ENCODE measurements at regions not wholly inside any gene's neighbourhood (a gene's known extent, or its start where the extent isn't known, plus 50 kb on each side); places are given as distances from the start of the nearest gene placed in this dataset.
"Not testable (repeated sequence)": the region's sequence is repeated elsewhere in the genome, so short reads cannot be mapped to it uniquely, and the experiment has no call there.

DNA sequence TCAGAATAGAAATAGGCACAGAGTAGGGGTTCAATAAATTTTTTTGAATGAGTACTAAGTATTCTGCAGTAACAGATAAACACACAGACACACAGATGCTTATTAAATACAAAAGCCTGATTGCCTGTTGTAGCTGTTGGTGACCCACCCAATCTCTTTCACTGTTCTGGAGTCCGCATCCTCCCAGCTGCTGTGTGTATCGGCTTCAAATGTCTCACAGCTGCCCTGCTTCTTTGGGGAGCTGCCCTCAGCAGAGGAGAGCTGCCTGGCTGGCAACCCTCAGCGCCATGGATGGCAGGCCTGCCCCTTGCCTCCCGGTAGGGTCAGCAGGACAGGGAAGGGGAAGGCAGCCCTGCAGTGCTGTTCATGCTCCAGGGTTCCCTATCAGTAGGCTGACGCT lies 50.5 kb upstream of the PRNP start:
- DNase-seq, result no peak

DNA sequence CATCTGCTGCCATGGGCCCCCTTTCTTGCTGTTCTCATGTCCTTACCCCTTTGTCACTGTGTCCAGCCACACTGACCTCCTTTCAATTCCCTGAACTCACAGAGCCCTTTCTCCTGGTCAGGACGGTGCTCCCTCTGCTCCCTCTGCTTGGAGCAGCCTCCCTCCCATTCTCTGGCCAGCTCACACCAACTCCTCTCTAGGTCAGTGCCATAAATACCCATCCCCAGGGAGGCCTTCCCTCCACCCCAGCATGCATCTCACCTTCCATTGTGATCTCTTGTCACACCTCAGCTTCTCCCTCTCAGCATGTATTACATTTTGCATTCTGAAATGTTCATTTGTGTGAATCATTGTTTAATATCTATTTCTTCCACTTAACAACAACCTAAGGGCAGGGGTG lies 50.9 kb upstream of the PRNP start:
- no peak for DNase-seq

DNA sequence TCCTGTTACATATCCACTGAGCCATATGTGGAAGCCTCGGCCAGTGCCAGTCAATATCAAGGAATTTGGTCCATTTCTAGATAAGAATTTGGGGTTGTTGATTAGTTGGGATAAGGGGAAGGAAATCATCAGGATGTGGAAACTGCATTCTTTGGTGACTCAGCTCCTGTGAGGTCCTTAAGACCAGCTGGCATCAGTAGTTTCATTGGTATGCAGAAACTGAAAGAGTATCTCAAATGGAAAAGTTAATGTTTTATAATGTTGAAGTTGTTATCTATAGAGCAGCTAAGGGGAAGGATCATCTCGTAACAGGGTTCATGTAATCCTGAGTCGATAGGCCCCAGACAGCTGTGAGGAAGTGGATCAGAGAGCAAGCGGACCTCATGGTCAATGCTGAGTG lies 52.5 kb upstream of the PRNP start:
- DNase-seq, result peak; percentile 64 to 84 (median 73)

DNA sequence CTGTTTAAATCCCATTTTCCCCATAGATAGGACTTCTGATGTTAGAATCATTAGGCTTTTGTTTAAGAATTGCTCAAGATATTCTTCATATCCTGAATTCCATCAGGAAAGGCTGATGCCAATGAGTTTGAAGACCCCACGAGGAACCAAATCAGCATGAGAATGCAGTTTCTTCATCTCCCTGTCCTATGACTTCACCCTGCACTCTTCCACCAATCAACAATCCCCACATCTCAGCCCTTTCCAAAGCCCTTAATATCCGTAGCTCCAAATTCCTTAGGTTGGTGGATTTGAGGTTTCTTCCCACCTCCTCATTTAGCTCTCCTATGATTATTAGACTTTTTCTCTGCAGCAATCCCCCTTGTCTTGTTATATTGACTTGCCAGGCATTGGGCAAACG lies 52.9 kb upstream of the PRNP start:
- DNase-seq, result peak in 2 of 3 donors; percentile 9 to 21

DNA sequence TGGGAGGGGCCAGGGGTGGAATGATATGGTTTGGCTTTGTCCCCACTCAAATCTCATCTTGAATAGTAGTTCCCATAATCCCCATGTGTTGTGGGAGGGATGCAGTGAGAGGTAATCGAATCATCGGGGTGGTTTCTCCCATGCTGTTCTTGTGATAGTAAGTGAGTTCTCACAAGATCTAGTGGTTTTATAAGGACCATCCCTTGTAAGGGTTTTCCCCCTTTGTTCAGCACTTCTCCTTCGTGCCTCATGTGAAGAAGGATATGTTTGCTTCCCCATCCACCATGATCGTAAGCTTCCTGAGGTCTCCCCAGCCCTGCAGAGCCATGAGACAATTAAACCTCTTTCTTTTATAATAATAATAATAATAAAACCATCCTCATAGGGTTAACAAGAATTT lies 53.4 kb upstream of the PRNP start:
- DNase-seq, result peak; percentile 64 to 81 (median 71)

DNA sequence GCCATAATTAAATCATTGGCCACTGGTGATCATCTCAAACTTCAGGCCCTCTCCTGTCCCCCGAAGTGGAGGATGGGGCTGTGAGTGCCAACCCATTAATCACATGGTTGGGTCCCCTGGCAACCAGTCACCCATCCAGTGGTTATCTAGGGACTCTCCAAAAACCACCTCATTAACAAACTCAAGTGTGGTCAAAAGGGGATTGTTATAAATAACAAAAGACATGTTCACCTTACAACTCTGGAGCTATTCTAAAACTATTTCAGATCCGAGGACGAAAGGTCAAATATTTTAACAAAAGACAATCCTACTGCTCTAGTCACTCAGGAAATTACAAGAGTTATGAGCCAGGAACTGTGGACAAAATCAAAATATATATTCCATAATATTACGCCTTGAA lies 60.0 kb upstream of the PRNP start:
- no peak for DNase-seq

DNA sequence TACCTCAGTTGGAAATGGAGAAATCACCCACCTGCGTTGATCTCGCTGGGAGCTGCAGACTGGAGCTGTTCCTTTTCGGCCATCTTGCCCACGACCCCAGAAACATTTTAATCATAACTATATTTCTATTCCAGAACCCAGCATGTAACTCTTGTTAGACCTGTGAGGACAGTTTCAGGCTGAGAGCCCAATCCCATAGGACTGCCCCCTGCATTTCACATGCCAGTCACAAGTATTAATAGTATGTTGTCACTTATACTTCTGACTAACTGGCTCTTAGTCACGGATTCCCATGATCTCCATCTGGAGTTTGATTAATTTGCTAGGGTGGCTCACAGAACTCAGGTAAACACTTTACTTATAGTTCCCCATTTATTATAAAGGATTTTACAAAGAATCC lies 60.6 kb upstream of the PRNP start:
- DNase-seq, result no peak

DNA sequence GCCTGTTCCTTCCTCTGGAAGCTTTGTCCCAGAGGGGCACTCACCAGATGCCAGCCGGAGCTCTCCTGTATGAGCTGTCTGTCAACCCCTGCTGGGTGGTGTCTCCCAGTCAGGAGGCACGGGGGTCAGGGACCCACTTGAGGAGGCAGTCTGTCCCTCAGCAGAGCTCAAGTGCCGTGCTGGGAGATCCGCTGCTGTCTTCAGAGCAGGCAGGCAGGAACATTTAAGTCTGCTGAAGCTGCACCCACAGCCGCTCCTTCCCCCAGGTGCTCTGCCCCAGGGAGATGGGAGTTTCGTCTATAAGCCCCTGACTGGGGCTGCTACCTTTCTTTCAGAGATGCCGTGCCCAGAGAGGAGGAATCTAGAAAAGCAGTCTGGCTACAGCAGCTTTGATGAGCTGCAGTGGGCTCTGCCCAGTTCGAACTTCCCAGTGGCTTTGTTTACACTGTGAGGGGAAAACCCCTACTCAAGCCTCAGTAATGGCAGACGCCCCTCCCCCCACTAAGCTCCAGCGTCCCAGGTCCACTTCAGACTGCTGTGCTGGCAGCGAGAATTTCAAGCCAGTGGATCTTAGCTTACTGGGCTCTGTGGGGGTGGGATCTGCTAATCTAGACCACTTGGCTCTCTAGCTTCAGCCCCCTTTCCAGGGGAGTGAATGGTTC lies 61.5 kb upstream of the PRNP start:
- not testable (repeated sequence) for DNase-seq

DNA sequence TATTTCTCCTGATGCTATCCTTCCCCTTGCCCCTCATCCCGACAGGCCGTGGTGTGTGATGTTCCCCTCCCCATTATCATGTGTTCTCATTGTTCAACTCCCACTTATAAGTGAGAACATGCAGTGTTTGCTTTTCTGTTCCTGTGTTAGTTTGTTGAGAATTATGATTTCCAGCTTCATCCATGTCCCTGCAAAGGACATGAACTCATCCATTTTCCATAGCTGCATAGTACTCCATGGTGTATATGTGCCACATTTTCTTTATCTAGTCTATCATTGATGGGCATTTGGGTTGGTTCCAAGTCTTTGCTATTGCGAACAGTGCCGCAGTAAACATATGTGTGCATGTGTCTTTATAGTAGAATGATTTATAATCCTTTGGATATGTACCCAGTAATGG lies 67.1 kb upstream of the PRNP start:
- not testable (repeated sequence) for DNase-seq

DNA sequence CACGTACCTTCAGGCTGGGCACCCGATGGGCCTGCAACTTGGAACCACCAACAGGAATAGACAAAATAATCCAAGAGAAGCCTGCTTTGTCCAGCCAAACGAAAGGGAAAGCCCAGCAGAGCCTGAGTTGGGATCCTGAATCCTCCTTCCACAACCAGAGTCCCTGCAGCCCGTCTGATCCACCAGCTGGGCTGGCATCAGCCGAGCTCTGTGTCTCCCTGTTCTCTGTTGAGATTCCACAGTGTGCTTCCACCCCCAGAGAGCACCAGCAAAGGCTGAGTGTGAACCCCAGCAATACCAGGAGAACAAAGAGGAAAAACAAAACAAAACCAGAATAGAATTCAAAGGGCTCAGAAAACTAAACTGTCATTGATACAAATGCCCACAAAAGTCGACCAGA lies 68.8 kb upstream of the PRNP start:
- no peak for DNase-seq

DNA sequence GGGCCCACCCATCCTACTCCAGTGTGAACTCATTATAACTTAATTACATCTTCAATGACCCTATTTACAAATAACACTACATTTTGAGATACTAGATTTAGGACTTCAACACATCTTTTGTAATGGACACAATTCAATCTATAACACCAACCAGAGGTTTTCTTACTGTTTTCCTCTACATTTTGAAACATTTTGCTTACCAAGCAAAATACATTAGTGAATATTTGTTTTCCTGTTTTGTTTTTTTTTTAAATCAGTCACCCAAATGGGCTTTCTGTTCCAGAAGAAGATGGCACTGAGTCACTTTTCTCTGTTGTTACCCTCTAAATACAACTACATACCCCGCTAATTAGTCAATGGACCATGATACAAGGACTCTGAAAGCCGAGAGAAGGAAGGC lies 69.2 kb upstream of the PRNP start:
- DNase-seq, result no peak

DNA sequence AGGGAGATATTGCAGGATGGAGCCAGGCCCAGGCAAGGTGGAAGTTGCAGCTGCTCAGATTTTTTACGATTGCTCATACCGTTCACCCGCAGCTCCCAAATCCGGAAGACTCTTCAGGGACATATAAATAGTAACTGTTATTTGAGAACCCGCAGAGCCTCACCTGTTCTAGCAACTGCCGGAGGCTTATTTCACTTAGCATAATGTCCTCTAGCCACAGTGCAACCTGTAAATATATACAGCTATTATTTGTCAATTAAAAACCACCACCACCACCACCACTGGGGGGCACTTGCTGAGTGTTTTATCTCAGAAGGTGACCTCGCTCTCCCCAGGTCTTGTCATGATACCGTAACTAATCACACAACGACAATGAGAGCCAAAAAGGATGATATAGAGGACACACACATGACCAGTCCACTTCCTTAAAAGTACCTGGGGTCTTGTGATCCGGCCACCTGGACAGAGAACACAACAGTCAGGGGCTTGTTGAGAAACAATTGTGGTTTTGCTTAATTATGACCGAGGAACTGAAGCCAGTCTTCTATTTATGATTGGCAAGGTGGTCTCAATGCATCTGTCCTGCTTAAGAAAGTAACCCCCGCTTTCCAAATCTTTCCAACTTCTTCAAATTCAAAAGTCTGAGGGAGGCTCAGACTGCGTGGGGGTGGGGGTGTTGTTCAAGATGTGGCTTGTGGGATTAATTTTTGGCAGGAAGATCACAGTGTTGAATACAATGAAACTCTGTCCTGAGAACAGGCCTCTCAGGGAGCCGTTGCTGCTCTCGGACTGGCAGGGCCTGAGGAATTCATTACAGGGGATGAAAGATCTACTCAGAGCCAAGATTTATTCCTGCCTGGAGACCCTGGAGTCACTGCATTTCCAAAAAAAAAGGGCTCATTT lies 72.3 kb upstream of the PRNP start:
- peak; percentile 69 to 82 (median 73) for DNase-seq

DNA sequence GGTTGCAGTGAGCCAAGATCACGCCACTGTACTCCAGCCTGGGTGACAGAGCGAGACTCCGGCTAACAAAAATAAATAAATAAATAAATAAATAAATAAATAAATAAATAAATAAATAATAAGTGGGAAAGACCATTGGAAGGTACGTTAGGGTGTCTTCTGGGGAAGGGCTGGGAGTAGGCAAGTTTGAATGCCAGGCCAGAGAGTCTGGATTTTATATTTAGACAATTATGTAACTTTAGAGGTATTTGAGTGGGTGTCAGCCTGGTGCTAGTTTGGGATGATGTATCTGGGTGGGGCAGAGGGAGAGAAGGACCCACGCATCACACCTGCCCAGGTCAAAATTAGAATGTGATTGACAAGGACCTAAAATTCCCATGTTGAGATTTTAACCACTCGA lies 73.1 kb upstream of the PRNP start:
- no peak for DNase-seq

DNA sequence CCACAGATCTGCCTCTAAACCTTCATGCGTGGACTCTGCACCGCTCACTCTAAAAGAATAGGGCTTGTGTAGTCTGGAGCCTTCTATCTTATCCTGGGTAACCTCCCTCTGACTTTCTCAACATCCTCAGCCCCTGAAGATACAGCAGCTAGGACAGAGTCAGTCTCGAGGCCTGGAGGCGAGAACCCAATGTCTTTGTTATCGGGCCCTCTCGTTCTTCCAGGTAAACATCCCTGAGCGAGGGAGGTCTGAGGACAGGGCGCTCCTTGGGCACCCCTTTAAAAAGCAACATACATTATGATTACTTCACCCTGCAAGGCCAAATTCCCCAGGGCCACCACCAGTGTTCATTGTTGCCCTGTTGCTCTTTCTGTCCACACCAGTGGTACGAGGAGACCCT lies 75.4 kb upstream of the PRNP start:
- DNase-seq, result no peak

DNA sequence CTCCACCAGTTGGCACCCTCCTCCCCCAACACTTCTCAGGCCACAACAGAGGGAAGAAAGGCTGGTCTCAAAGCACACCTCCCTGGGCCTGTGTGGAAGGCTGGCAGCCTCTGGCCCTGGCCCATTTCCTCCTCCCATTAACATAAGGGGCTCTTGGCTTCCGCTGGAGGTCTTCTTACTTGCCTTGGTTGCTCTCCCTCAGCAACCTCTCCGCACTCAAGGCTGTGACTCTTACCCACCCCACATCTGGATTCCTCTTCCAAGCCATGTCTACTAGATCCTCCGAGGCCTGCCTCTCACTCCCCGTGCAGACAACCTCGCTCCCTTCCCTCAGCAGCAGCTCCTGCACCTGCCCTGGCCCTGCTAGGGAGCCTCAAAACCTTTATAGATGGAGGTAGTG lies 76.7 kb upstream of the PRNP start:
- no peak for DNase-seq

DNA sequence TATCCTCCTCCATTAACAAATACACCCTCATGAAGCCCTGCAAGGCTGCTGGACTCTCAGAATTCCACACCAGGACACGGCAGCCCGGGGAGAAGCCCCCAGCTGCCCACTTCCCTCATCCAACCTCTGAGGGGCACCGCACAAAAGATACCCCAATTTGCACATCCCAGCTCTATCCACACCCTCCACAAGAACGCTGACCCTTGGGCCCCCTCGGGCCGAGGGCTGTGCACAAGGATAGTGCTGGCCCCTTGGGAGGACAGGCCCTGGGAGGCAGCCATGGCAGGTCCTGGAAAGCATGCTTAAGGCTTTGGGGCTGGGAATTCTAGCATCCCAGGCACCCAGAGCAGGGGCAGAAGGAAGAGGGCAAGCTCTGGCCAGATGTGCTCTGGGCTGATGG lies 77.4 kb upstream of the PRNP start:
- no peak for DNase-seq

DNA sequence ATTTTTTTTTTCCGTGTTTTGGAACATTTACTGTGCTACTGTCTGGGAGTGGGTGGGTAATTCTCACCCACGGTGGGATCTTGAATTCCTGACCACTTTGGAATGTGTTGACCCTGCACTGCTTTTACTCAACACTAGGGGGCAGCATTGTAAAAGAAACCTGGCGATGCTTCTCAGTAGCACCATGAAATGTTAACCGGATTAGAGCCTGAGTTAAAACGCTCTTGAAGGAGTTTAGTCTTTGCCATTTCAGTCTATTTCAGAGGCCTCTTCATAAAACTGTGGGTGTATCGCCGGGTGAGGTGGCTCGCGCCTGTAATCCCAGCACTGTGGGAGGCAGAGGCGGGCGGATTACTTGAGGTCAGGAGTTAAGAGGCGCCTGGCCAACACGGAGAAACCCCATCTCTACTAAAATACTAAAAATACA lies 79.0 kb upstream of the PRNP start:
- DNase-seq, result peak; percentile 73 to 87 (median 76)

DNA sequence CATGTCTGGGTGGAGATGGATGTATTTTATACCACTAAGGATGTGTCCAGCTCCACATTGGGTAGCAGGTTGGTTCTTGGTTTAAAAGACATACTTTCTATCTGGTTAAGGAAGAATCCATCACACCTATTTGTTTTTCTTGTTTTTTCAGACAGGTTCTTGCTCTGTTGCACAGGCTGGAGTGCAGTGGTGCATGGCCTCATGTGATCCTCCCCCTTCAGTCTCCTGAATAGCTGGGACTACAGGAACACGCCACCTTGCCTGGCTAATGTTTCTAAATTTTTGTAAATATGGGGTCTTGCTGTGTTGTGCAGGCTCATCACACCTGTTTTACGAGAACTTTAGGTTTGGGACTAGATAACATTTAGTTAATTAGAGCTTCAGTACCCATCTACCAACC lies 80.2 kb upstream of the PRNP start:
- no peak for DNase-seq

DNA sequence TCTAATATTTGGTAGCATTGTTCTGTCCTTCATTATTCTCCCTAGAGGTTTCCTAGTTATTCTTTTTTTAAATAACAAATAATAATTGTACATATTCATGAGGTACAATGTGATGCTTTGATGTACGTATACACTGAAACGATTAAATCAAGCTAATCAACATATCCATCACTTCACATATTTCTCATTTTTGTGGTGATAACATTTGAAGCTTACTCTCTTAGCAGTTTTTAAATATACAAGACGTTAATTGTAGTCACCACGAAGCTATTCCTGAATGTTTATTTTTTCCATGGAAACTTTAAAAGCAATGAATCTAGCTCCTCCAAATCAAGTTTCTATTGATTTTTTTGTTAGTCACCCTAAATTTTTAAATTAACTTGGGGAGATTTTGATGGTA lies 81.1 kb upstream of the PRNP start:
- DNase-seq, result no peak

DNA sequence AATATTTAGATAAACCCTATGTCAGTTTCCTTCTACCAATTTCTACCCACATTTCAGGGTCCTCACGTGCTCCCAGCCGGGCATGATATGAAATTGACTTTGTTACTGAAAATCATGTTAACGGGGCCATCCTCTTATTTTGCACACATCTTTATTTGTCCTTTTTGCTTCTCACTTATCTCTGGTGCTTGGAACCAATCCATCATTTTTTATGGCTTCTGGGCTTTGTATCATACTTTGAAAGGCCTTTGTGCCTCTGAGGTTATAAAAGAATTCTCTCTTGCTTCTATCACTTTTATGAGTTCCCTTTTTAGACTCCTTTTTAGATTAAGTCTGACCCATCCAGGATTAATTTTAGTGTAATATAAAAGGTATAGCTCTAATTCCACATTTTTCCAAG lies 81.7 kb upstream of the PRNP start:
- DNase-seq, result no peak

DNA sequence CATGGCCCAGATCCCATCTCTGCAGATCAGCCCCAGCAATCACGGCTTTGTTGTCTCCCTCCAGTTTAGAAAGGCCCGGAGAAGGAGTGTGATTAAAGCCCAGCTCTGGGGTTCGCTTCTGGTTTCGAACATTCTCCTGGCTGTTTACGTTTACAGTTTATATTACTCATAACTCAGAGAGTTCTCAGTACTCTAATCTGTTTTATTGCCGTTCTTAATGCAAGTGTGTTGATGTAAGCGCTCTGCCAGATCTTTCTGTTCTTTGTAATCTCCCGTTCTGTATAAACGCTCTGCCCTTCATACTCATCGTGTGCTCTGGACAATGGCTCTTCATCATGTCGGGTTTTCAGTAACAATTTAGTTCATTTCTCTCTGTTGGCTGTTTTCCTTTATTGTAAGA lies 82.5 kb upstream of the PRNP start:
- no peak for DNase-seq

DNA sequence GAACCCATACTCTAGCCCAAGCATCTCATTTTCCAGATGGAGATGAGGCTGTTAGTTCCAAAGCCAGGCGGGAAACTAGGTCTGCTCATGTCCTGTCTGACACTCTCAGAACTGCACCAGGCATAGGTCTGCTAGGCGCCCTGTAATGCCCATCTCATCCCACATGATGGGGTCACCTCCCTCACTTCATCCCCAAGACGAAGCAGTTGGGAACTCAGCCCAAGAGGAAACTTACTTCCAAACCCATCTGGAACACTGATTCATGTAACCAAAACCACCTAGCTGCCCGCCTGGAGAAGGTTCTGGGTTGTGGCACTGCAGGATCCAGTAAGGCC lies 84.0 kb upstream of the PRNP start:
- DNase-seq, result no peak

DNA sequence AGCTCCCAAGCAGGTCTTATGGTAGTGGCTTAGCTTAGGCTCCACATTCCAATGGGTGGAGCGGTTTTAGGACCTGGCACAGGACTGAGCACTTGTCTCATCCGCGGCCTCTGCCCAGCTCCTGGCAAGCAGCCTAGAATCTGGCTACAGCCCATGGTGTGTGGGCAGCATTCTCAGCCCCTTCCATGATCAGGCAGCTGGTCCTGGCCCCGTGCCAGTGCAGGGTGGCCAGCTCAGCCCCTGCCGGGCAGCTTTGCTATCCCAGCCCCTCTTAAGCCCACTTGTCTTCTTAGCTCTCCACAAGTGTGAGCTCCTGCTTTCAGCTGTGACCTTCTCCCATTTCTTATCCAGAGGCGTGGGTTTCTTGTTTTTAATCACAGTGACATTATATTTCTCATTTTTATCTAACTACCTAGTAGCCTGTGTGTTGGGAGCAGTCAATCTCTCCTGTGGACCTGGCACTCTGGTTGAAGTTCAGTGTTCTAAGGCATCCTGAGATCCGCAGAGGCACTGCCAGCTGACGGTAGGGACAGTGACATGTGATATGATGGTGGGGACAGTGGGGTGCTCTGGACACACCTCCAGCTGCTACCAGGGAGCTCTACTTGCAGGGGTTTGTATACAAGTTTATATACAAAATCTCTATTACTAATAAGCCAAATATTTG lies 84.5 kb upstream of the PRNP start:
- no peak for DNase-seq

Data from suppressor macrophage treated with lipopolysaccharide for 1 hour (primary cell).